HG03175 (cell line): ENCODE measurements at regions not wholly inside any gene's neighbourhood (a gene's known extent, or its start where the extent isn't known, plus 50 kb on each side); places are given as distances from the start of the nearest gene placed in this dataset.

ENCODE experiments used
- ATAC-seq: cut with Tn5 transposase; IDR thresholded peaks from one replicate; pipeline ENCODE4 v1.9.1; 2021; ENCODE audit warnings: mild to moderate bottlenecking, moderate library complexity; ENCODE audit not compliant: unreplicated experiment

- no peak for ATAC-seq
Measured at GRCh38 chr2:193980599-193980998, 1676.4 kb upstream of the SLC39A10 start.

GRCh38 chr2:193973781-193974180, 1683.2 kb upstream of the SLC39A10 start:
- no peak for ATAC-seq

- ATAC-seq, result no peak
Measured at GRCh38 chr2:193966590-193966989, 1690.4 kb upstream of the SLC39A10 start.

DNA sequence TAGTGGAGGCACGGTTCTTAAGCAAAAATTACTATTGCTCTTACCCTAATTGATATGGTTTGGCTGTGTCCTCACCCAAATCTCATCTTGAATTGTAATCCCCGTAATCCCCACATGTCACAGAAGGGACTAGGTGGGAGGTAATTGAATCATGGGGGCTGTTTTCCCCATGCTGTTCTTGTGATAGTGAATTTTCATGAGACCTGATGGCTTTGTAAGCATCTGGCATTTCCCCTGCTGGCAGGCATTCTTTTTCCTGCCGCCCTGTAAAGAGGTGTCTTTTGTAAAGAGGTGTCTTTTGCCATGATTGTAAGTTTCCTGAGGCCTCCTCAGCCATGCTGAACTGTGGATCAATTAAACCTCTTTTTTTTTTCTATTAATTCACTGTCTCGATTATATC, 1691.8 kb upstream of the SLC39A10 start:
- no peak for ATAC-seq

GRCh38 chr2:193963472-193964119, 1693.4 kb upstream of the SLC39A10 start:
- no peak for ATAC-seq

DNA sequence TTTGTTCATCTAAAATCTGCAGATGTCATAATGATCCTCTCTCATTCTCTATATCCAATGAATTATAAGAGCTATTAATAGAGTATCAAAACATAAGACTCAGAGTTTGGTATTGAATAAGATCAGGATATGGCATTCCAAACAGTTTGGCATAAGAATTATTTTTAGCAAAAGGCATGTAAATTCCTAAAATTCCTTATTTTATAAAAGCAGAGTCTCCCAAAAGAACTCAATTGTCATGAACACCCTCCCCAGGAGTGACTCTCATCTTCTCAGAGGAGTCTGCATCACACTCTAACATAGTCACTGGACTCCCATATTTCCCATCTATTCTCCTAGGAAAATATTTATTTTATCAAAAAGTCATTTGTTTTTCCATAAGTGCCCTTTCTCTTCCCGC, 1710.2 kb upstream of the SLC39A10 start:
- no peak for ATAC-seq

GRCh38 chr2:193943406-193943960, 1713.5 kb upstream of the SLC39A10 start:
- ATAC-seq, result no peak

DNA sequence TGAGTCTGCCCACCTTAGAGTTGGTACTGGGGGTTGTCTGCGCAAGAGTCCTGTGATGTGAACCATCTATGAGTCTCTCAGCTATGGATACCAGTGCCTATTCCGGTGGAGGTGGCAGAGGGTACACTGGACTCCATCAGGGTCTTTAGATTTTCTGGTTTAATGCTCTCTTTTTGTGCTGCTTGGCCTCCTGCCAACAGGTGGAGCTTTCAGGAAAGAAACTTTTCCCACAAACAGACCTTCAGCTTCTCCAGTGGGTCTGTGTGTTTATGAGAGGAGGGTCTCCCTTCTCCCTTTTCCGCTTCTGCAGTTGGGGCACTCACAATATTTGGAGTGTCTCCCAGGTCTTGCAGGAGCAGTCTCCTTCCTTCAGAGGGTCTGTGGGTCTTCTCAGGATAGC, 1721.9 kb upstream of the SLC39A10 start:
- no peak for ATAC-seq

DNA sequence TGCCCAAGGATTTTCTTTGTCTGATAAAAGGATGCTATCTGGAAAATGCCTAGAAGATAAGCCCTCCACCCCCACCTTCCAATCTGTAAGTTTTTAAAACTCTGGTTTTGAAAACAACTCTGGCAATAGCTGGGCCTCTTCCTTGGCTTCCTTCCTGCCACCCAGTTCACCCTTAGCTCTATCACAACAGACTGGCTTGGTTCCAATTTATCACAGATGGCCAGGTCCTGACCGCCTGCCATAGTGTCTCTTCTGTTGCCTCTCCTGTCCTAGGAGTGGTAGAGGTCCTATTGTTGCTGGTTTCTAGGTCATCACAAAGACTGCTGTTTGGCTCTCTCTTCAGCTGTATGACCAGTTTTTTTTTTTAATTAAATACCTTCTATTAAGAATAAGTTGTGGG, 1727.9 kb upstream of the SLC39A10 start:
- no peak for ATAC-seq

GRCh38 chr2:193907561-193907960, 1712.8 kb upstream of the TMEFF2 start:
- no peak for ATAC-seq

- ATAC-seq, result no peak
Measured at GRCh38 chr2:193900292-193900691, 1705.6 kb upstream of the TMEFF2 start.

GRCh38 chr2:193895226-193895625, 1700.5 kb upstream of the TMEFF2 start:
- no peak for ATAC-seq

- ATAC-seq, result no peak
Measured at GRCh38 chr2:193894081-193894480, 1699.3 kb upstream of the TMEFF2 start.

DNA sequence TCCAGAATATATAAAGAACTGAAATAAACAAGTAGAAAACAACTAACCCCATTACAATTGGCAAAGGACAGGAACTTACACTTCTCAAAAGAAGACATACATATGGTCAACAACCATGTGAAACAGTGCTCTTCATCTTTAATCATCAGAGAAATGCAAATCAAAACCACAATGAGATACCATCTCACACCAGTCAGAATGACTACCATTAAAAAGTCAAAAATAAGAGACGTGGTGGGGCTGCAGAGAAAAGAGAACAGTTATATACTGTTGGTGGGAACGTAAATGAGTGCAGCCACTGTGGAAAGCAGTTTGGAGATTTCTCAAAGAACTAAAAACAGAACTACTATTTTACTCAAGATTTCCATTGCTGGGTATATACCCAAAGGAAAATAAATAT, 1696.3 kb upstream of the TMEFF2 start:
- ATAC-seq, result no peak

DNA sequence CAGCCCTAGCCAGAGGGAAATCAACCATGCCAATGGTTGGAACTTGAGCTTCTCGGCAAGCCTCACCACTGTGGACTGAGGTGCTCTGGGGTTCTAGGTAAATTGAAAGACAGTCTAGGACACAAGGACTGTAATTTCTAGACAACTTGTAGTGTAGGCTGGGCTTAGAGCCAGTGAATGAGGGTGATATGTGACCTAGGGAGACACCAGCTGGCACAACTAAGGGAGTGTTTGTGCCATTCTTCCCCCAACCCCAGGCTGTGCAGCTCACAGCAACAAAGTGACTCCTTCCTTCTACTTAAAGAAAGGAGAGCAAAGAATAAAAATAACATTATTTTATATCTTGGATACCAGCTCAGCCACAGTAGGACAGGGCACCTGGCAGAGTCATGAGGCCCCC, 1690.7 kb upstream of the TMEFF2 start:
- ATAC-seq, result no peak

- no peak for ATAC-seq
Measured at GRCh38 chr2:193883820-193884219, 1689.1 kb upstream of the TMEFF2 start.

GRCh38 chr2:193876980-193877379, 1682.2 kb upstream of the TMEFF2 start:
- no peak for ATAC-seq

- ATAC-seq, result no peak
Measured at GRCh38 chr2:193869564-193869963, 1674.8 kb upstream of the TMEFF2 start.

DNA sequence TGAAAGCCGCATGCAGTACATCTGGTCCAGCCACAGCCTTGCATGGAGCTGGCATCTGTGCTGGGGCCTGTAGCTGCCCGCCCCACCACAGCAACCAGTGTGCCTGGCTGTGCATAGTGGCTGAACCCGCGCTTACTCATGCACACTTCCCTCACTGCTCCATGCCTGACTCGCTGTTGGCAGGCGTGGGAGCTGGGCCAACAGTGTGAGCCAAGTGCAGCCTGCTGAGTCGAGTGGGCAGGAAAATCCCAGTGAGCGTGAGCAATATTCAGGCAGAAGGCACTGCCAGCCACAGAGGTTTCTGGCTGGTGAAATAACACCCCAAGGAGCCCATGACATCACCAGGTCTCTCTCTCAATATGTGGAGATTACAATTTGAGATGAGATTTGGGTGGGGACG, 1674.1 kb upstream of the TMEFF2 start:
- ATAC-seq, result no peak

- ATAC-seq, result no peak
Measured at GRCh38 chr2:193868132-193868531, 1673.4 kb upstream of the TMEFF2 start.

DNA sequence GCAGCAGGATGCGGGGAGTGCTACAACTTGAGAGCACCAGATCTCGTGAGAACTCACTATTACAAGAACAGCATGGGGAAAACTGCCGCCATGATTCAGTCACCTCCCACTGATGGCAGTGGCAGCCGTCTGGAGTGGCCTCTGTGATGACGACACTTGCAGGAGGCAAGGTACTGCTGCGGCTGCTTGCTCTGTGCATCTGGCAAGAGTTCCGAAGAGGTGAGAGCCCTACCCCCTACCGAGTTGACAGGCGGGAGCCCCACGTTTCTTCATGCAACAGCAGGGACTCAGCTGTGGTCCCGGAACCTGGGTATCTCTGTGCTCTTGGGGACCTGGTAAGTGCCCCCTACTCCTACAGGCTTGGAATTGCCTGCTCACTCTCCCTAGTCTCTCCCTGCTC, 1672.7 kb upstream of the TMEFF2 start:
- no peak for ATAC-seq

GRCh38 chr2:193861557-193861956, 1666.8 kb upstream of the TMEFF2 start:
- ATAC-seq, result no peak

- no peak for ATAC-seq
Measured at GRCh38 chr2:193847991-193848390, 1653.3 kb upstream of the TMEFF2 start.
